Right lobe of liver (tissue), 4 donors: ENCODE measurements at regions not wholly inside any gene's neighbourhood (a gene's known extent, or its start where the extent isn't known, plus 50 kb on each side); places are given as distances from the start of the nearest gene placed in this dataset.

Experiments used
- POLR2A ChIP-seq: fragments of 450-650 bp; IDR thresholded peaks from one replicate; pipeline ENCODE4 v1.6.1; 2017; ENCODE audit warnings: antibody characterized with exemption, mild to moderate bottlenecking
- TF ChIP-seq, protein P1 (sequence below), 4 donors: fragments of 200-600 bp in 3 of 4; fragments of 450-650 bp in 1 of 4; IDR thresholded peaks; one replicate each; pipeline versions ENCODE4 v1.5.1 to v1.8.0; 2016 to 2022; ENCODE audit warnings: antibody characterized with exemption in 4 of 4, mild to moderate bottlenecking in 2 of 4
- donor health status: DM: no; HTN: no; CAD: no.
- donor health status: DM: no; HTN: no; CAD: no.
- donor health status: DM: no; HTN: yes; CAD: no.

GRCh38 chr16:76955629-76956028 is 235.4 kb upstream of the MON1B start:
- TF ChIP-seq, protein P1, sequence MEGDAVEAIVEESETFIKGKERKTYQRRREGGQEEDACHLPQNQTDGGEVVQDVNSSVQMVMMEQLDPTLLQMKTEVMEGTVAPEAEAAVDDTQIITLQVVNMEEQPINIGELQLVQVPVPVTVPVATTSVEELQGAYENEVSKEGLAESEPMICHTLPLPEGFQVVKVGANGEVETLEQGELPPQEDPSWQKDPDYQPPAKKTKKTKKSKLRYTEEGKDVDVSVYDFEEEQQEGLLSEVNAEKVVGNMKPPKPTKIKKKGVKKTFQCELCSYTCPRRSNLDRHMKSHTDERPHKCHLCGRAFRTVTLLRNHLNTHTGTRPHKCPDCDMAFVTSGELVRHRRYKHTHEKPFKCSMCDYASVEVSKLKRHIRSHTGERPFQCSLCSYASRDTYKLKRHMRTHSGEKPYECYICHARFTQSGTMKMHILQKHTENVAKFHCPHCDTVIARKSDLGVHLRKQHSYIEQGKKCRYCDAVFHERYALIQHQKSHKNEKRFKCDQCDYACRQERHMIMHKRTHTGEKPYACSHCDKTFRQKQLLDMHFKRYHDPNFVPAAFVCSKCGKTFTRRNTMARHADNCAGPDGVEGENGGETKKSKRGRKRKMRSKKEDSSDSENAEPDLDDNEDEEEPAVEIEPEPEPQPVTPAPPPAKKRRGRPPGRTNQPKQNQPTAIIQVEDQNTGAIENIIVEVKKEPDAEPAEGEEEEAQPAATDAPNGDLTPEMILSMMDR (IDR thresholded peaks at IDR 0.05), result no peak
- no peak for TF ChIP-seq POLR2A
